ENCODE measurements at regions not wholly inside any gene's neighbourhood (a gene's known extent, or its start where the extent isn't known, plus 50 kb on each side); places are given as distances from the start of the nearest gene placed in this dataset.
"Not testable (repeated sequence)": the region's sequence is repeated elsewhere in the genome, so short reads cannot be mapped to it uniquely, and the experiment has no call there.

- TF ChIP-seq JUND (IDR thresholded peaks at IDR 0.05; ENCODE audit: low read depth), result no peak
- in situ Hi-C loops (cut with HindIII; ENCODE audit: low pct_unique_long_range_greater_than_20kb, low sequenced_read_pairs), result no loop called here
- DNase-seq (ENCODE audit: low read depth in 1 of 2, low spot score in 1 of 2), result peak in 1 of 2 experiments; percentile 7
These were observed 219.6 kb upstream of the NPSR1 start for GRCh38 chr7:34438436-34438835.

- in situ Hi-C loops (cut with HindIII; ENCODE audit: low pct_unique_long_range_greater_than_20kb, low sequenced_read_pairs), result no loop called here
- no peak for TF ChIP-seq JUND (IDR thresholded peaks at IDR 0.05; ENCODE audit: low read depth)
- DNase-seq (ENCODE audit: low read depth in 1 of 2, low spot score in 1 of 2), result no peak
These were observed 212.4 kb upstream of the NPSR1 start for GRCh38 chr7:34445653-34446052.

- in situ Hi-C loops (cut with HindIII; ENCODE audit: low pct_unique_long_range_greater_than_20kb, low sequenced_read_pairs); DNase-seq (ENCODE audit: low read depth in 1 of 2, low spot score in 1 of 2): not testable (repeated sequence)
These were observed 209.5 kb upstream of the NPSR1 start for GRCh38 chr7:34448531-34448930.

- in situ Hi-C loops (cut with HindIII; ENCODE audit: low pct_unique_long_range_greater_than_20kb, low sequenced_read_pairs), result no loop called here
- no peak for DNase-seq (ENCODE audit: low read depth in 1 of 2, low spot score in 1 of 2)
- TF ChIP-seq JUND (IDR thresholded peaks at IDR 0.05; ENCODE audit: low read depth), result no peak
These were observed 208.3 kb upstream of the NPSR1 start for GRCh38 chr7:34449765-34450164.

- in situ Hi-C loops (cut with HindIII; ENCODE audit: low pct_unique_long_range_greater_than_20kb, low sequenced_read_pairs), result no loop called here
These were observed 206.8 kb upstream of the NPSR1 start for GRCh38 chr7:34451183-34451582.

GRCh38 chr7:34451923-34452322, 206.1 kb upstream of the NPSR1 start:
- TF ChIP-seq JUND (IDR thresholded peaks at IDR 0.05; ENCODE audit: low read depth), result no peak
- in situ Hi-C loops (cut with HindIII; ENCODE audit: low pct_unique_long_range_greater_than_20kb, low sequenced_read_pairs), result no loop called here
- no peak for DNase-seq (ENCODE audit: low read depth in 1 of 2, low spot score in 1 of 2)

More at GRCh38 chr7:34451183-34451582, 206.8 kb upstream of the NPSR1 start:
- DNase-seq (ENCODE audit: low read depth in 1 of 2, low spot score in 1 of 2), result no peak
- no peak for TF ChIP-seq JUND (IDR thresholded peaks at IDR 0.05; ENCODE audit: low read depth)

GRCh38 chr7:34452363-34452762, 205.7 kb upstream of the NPSR1 start:
- TF ChIP-seq JUND (IDR thresholded peaks at IDR 0.05; ENCODE audit: low read depth), result no peak
- in situ Hi-C loops (cut with HindIII; ENCODE audit: low pct_unique_long_range_greater_than_20kb, low sequenced_read_pairs), result no loop called here
- no peak for DNase-seq (ENCODE audit: low read depth in 1 of 2, low spot score in 1 of 2)

GRCh38 chr7:34453150-34453549, 204.9 kb upstream of the NPSR1 start:
- TF ChIP-seq JUND (IDR thresholded peaks at IDR 0.05; ENCODE audit: low read depth), result no peak
- in situ Hi-C loops (cut with HindIII; ENCODE audit: low pct_unique_long_range_greater_than_20kb, low sequenced_read_pairs), result no loop called here
- no peak for DNase-seq (ENCODE audit: low read depth in 1 of 2, low spot score in 1 of 2)

- TF ChIP-seq JUND (IDR thresholded peaks at IDR 0.05; ENCODE audit: low read depth), result no peak
- no peak for DNase-seq (ENCODE audit: low read depth in 1 of 2, low spot score in 1 of 2)
- in situ Hi-C loops (cut with HindIII; ENCODE audit: low pct_unique_long_range_greater_than_20kb, low sequenced_read_pairs), result no loop called here
These were observed 203.6 kb upstream of the NPSR1 start for GRCh38 chr7:34454381-34454780.

- no peak for DNase-seq (ENCODE audit: low read depth in 1 of 2, low spot score in 1 of 2)
- no peak for TF ChIP-seq JUND (IDR thresholded peaks at IDR 0.05; ENCODE audit: low read depth)
- in situ Hi-C loops (cut with HindIII; ENCODE audit: low pct_unique_long_range_greater_than_20kb, low sequenced_read_pairs), result no loop called here
These were observed 200.7 kb upstream of the NPSR1 start for GRCh38 chr7:34457329-34457728.

GRCh38 chr7:34463830-34464229, 194.2 kb upstream of the NPSR1 start:
- in situ Hi-C loops (cut with HindIII; ENCODE audit: low pct_unique_long_range_greater_than_20kb, low sequenced_read_pairs), result no loop called here
- TF ChIP-seq JUND (IDR thresholded peaks at IDR 0.05; ENCODE audit: low read depth), result peak; percentile 73; the same call in 1 of the 2 replicates
- DNase-seq (ENCODE audit: low read depth in 1 of 2, low spot score in 1 of 2), result peak in 1 of 2 experiments; percentile 83

GRCh38 chr7:34471844-34472243, 186.2 kb upstream of the NPSR1 start:
- DNase-seq (ENCODE audit: low read depth in 1 of 2, low spot score in 1 of 2), result no peak
- in situ Hi-C loops (cut with HindIII; ENCODE audit: low pct_unique_long_range_greater_than_20kb, low sequenced_read_pairs), result no loop called here
- no peak for TF ChIP-seq JUND (IDR thresholded peaks at IDR 0.05; ENCODE audit: low read depth)

- in situ Hi-C loops (cut with HindIII; ENCODE audit: low pct_unique_long_range_greater_than_20kb, low sequenced_read_pairs), result no loop called here
- no peak for DNase-seq (ENCODE audit: low read depth in 1 of 2, low spot score in 1 of 2)
- TF ChIP-seq JUND (IDR thresholded peaks at IDR 0.05; ENCODE audit: low read depth), result no peak
These were observed 171.6 kb upstream of the NPSR1 start for GRCh38 chr7:34486371-34486770.

- peak in 1 of 2 experiments; percentile 76 for DNase-seq (ENCODE audit: low read depth in 1 of 2, low spot score in 1 of 2)
- no peak for TF ChIP-seq JUND (IDR thresholded peaks at IDR 0.05; ENCODE audit: low read depth)
- in situ Hi-C loops (cut with HindIII; ENCODE audit: low pct_unique_long_range_greater_than_20kb, low sequenced_read_pairs), result no loop called here
These were observed 170.5 kb upstream of the NPSR1 start for GRCh38 chr7:34487391-34488115.
